ENCODE measurements at regions not wholly inside any gene's neighbourhood (a gene's known extent, or its start where the extent isn't known, plus 50 kb on each side); places are given as distances from the start of the nearest gene placed in this dataset.

DNA sequence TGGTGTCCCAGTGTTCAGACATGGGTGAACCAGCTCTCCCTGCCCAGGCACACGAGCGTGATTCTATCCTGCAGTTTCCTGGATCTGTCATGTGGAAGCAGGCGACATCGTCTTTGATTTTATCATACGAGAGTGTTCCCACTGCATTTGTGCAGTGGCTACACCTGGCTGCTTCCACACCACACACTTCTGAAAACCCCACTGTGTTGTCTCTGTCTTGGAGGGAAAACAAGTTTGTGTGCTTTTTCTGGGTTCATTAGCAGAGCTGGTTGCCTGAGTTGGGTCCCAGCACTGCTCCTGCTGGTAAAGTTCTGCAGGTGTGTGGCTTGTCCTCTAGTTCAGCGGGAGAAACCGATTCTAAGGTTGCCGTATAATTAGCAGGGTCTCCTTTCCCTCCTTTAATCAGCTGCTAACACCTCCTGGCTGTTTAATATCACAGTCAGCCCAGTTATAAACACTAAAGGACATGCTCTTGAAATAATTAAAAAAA lies 58.5 kb upstream of the TWIST2 start:
- H3K27ac ChIP-seq (ENCODE audit: low read depth in 1 of 2, low read length in 2 of 2) = no peak overlapping the region
- H3K4me2 ChIP-seq (replicated peaks; ENCODE audit: extremely low read depth, low read length, poor library complexity, severe bottlenecking) = no peak overlapping the region
- H4K20me1 ChIP-seq (ENCODE audit: insufficient read depth, low read length) = no peaks in the 10 kb centered on the region
- no peaks in the 10 kb centered on the region for H3K79me2 ChIP-seq (ENCODE audit: insufficient read depth, low read length)
- intact Hi-C loops (cut with micrococcal nuclease) = loop anchor here (5.0 to 10.0 kb wide), 2 partner anchors 67 to 435 kb away; no protein-coding TSS in a partner anchor
- no peak overlapping the region for H2AFZ ChIP-seq (ENCODE audit: insufficient read depth, low read depth, low read length, poor library complexity, severe bottlenecking)
- H3K4me3 ChIP-seq (replicated peaks in 1 of 3; ENCODE audit: low read depth in 2 of 3, low read length in 3 of 3) = no peak overlapping the region
- Mint-ChIP-seq H3K27ac (no peak overlapping the region), H3K9me3 (peaks cover 0 to 3% (median 0%) of the 10 kb centered on the region in 7 donors), H3K4me1 (peaks cover 6% of the 10 kb centered on the region), H3K36me3 (no peaks in the 10 kb centered on the region), H3K27me3 (ENCODE audit: low read depth in 3 of 3) (peaks cover 1 to 7% (median 6%) of the 10 kb centered on the region in 3 donors), H3K4me3 (no peak overlapping the region)
- TF ChIP-seq, protein P1, sequence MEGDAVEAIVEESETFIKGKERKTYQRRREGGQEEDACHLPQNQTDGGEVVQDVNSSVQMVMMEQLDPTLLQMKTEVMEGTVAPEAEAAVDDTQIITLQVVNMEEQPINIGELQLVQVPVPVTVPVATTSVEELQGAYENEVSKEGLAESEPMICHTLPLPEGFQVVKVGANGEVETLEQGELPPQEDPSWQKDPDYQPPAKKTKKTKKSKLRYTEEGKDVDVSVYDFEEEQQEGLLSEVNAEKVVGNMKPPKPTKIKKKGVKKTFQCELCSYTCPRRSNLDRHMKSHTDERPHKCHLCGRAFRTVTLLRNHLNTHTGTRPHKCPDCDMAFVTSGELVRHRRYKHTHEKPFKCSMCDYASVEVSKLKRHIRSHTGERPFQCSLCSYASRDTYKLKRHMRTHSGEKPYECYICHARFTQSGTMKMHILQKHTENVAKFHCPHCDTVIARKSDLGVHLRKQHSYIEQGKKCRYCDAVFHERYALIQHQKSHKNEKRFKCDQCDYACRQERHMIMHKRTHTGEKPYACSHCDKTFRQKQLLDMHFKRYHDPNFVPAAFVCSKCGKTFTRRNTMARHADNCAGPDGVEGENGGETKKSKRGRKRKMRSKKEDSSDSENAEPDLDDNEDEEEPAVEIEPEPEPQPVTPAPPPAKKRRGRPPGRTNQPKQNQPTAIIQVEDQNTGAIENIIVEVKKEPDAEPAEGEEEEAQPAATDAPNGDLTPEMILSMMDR (IDR thresholded peaks at IDR 0.05) = no peak
- no peak overlapping the region for H3K9ac ChIP-seq (ENCODE audit: insufficient read depth, low read length, poor library complexity, severe bottlenecking)
- H3K4me1 ChIP-seq (ENCODE audit: control insufficient read depth in 1 of 2, insufficient read depth in 2 of 2, low read length in 2 of 2) = no peaks in the 10 kb centered on the region
- WGBS (ENCODE audit: insufficient coverage) = 75% methylated on average over 4 of the region's 8 CpGs
- no peak for DNase-seq
- H3K27me3 ChIP-seq (ENCODE audit: control insufficient read depth in 2 of 2, insufficient read depth in 2 of 2, low read length in 2 of 2) = no peaks in the 10 kb centered on the region
- no peaks in the 10 kb centered on the region for H3K9me3 ChIP-seq (replicated peaks in 1 of 2; ENCODE audit: control insufficient read depth in 1 of 2, insufficient read depth in 1 of 2, low read length in 2 of 2)
- no peaks in the 10 kb centered on the region for H3K36me3 ChIP-seq (replicated peaks in 1 of 2; ENCODE audit: control insufficient read depth in 1 of 2, insufficient read depth in 2 of 2, low read length in 2 of 2)

DNA sequence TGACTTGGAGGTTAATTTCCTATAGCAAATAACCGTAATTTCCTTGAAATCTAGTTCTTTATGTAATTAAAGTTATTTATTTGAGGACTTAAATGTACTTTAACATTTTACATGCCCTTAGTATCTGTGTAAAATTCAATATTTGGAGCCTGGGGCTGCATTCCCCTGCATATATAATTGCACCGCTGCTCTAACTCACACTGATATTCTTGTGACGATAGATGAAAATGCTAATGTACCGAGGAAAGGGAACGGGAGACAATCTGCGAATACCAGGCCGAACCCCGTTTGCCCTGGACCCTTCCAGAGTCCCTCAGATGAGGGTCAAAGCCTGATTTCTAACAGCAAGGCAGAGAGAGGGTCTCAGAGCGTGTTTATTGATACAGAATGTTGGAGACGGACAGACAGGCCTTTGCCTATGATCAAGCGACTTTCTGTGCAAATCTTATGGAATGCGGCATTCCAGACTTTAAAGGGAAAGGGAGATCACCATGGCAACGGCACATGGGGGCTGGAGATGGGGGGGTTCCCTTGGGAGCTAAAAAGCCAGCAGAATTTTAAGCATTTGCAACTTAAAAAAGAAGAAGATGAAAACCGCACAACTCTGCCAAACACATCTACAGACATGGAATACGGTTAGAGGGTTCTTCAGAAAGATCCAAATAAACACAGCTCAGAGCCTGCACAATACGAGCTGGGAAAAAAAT lies 57.6 kb upstream of the TWIST2 start:
- intact Hi-C loops (cut with micrococcal nuclease) = no loop called here
- no peak overlapping the region for H3K4me3 Mint-ChIP-seq
- Histone ChIP-seq H3K4me1 (ENCODE audit: control insufficient read depth in 1 of 2, insufficient read depth in 2 of 2, low read length in 2 of 2) (no peaks in the 10 kb centered on the region), H3K36me3 (replicated peaks in 1 of 2; ENCODE audit: control insufficient read depth in 1 of 2, insufficient read depth in 2 of 2, low read length in 2 of 2) (no peaks in the 10 kb centered on the region), H2AFZ (ENCODE audit: insufficient read depth, low read depth, low read length, poor library complexity, severe bottlenecking) (no peak overlapping the region), H3K9me3 (replicated peaks in 1 of 2; ENCODE audit: control insufficient read depth in 1 of 2, insufficient read depth in 1 of 2, low read length in 2 of 2) (peaks cover under 1% of the 10 kb centered on the region in 2 donors), H3K27ac (ENCODE audit: low read depth in 1 of 2, low read length in 2 of 2) (no peak overlapping the region), H3K9ac (ENCODE audit: insufficient read depth, low read length, poor library complexity, severe bottlenecking) (no peak overlapping the region), H4K20me1 (ENCODE audit: insufficient read depth, low read length) (no peaks in the 10 kb centered on the region), H3K4me3 (replicated peaks in 1 of 3; ENCODE audit: low read depth in 2 of 3, low read length in 3 of 3) (no peak overlapping the region), H3K79me2 (ENCODE audit: insufficient read depth, low read length) (no peaks in the 10 kb centered on the region), H3K4me2 (replicated peaks; ENCODE audit: extremely low read depth, low read length, poor library complexity, severe bottlenecking) (no peak overlapping the region), H3K27me3 (ENCODE audit: control insufficient read depth in 2 of 2, insufficient read depth in 2 of 2, low read length in 2 of 2) (no peaks in the 10 kb centered on the region)
- 93% methylated on average over 12 of the region's 16 CpGs for WGBS (ENCODE audit: insufficient coverage)
- H3K27me3 Mint-ChIP-seq (ENCODE audit: low read depth in 3 of 3) = peaks cover 1 to 6% (median 4%) of the 10 kb centered on the region in 3 donors
- H3K36me3 Mint-ChIP-seq = no peaks in the 10 kb centered on the region
- TF ChIP-seq, protein P1 (IDR thresholded peaks at IDR 0.05) = no peak
- H3K27ac Mint-ChIP-seq = peak overlapping the region in 1 of 7 donors; percentile 30
- no peaks in the 10 kb centered on the region for H3K4me1 Mint-ChIP-seq
- H3K9me3 Mint-ChIP-seq = peaks cover 0 to 3% (median 0%) of the 10 kb centered on the region in 7 donors
- no peak for DNase-seq

All from CD14-positive monocyte (primary cell).